ENCODE measurements at regions not wholly inside any gene's neighbourhood (a gene's known extent, or its start where the extent isn't known, plus 50 kb on each side); places are given as distances from the start of the nearest gene placed in this dataset.

GRCh38 chr2:19598971-19599370, 240.5 kb upstream of the OSR1 start:
- no peak for ATAC-seq (ENCODE audit: low read depth)
- Histone ChIP-seq H3K4me1 (ENCODE audit: insufficient read depth, poor library complexity, severe bottlenecking) (no peaks in the 10 kb centered on the region), H3K27me3 (ENCODE audit: insufficient read depth, poor library complexity, severe bottlenecking) (no peaks in the 10 kb centered on the region), H3K36me3 (ENCODE audit: low read depth) (no peaks in the 10 kb centered on the region), H3K4me3 (ENCODE audit: severe bottlenecking) (no peak overlapping the region), H3K27ac (ENCODE audit: poor library complexity, severe bottlenecking) (no peak overlapping the region), H3K9me3 (ENCODE audit: severe bottlenecking) (no peaks in the 10 kb centered on the region)
- TF ChIP-seq CTCF (IDR thresholded peaks at IDR 0.05; ENCODE audit: poor library complexity, severe bottlenecking) = no peak
- no peak for DNase-seq (ENCODE audit: low spot score)

- Histone ChIP-seq H3K27ac (ENCODE audit: poor library complexity, severe bottlenecking) (no peak overlapping the region), H3K4me3 (ENCODE audit: severe bottlenecking) (no peak overlapping the region), H3K4me1 (ENCODE audit: insufficient read depth, poor library complexity, severe bottlenecking) (no peaks in the 10 kb centered on the region), H3K27me3 (ENCODE audit: insufficient read depth, poor library complexity, severe bottlenecking) (no peaks in the 10 kb centered on the region), H3K36me3 (ENCODE audit: low read depth) (no peaks in the 10 kb centered on the region), H3K9me3 (ENCODE audit: severe bottlenecking) (no peaks in the 10 kb centered on the region)
- DNase-seq (ENCODE audit: low spot score) (no peak), ATAC-seq (ENCODE audit: low read depth) (no peak)
- no peak for TF ChIP-seq CTCF (IDR thresholded peaks at IDR 0.05; ENCODE audit: poor library complexity, severe bottlenecking)
These were observed 233.8 kb upstream of the OSR1 start for GRCh38 chr2:19592197-19592596.

- TF ChIP-seq CTCF (IDR thresholded peaks at IDR 0.05; ENCODE audit: poor library complexity, severe bottlenecking) = no peak
- Histone ChIP-seq H3K27ac (ENCODE audit: poor library complexity, severe bottlenecking) (no peak overlapping the region), H3K4me1 (ENCODE audit: insufficient read depth, poor library complexity, severe bottlenecking) (no peaks in the 10 kb centered on the region), H3K9me3 (ENCODE audit: severe bottlenecking) (no peaks in the 10 kb centered on the region), H3K4me3 (ENCODE audit: severe bottlenecking) (no peak overlapping the region), H3K36me3 (ENCODE audit: low read depth) (no peaks in the 10 kb centered on the region), H3K27me3 (ENCODE audit: insufficient read depth, poor library complexity, severe bottlenecking) (no peaks in the 10 kb centered on the region)
- DNase-seq (ENCODE audit: low spot score) = no peak
- no peak for ATAC-seq (ENCODE audit: low read depth)
These were observed 231.4 kb upstream of the OSR1 start for GRCh38 chr2:19589791-19590190.

- TF ChIP-seq CTCF (IDR thresholded peaks at IDR 0.05; ENCODE audit: poor library complexity, severe bottlenecking) = no peak
These were observed 222.4 kb upstream of the OSR1 start for GRCh38 chr2:19580830-19581229.

GRCh38 chr2:19580264-19580663, 221.8 kb upstream of the OSR1 start:
- Histone ChIP-seq H3K27me3 (ENCODE audit: insufficient read depth, poor library complexity, severe bottlenecking) (no peaks in the 10 kb centered on the region), H3K27ac (ENCODE audit: poor library complexity, severe bottlenecking) (peak overlapping the region; percentile 0), H3K9me3 (ENCODE audit: severe bottlenecking) (no peaks in the 10 kb centered on the region), H3K36me3 (ENCODE audit: low read depth) (no peaks in the 10 kb centered on the region), H3K4me1 (ENCODE audit: insufficient read depth, poor library complexity, severe bottlenecking) (peaks cover 32% of the 10 kb centered on the region), H3K4me3 (ENCODE audit: severe bottlenecking) (no peak overlapping the region)
- ATAC-seq (ENCODE audit: low read depth) = no peak
- DNase-seq (ENCODE audit: low spot score) = no peak
- TF ChIP-seq CTCF (IDR thresholded peaks at IDR 0.05; ENCODE audit: poor library complexity, severe bottlenecking) = no peak

More at GRCh38 chr2:19580830-19581229, 222.4 kb upstream of the OSR1 start:
- no peak for DNase-seq (ENCODE audit: low spot score)
- Histone ChIP-seq H3K27me3 (ENCODE audit: insufficient read depth, poor library complexity, severe bottlenecking) (no peaks in the 10 kb centered on the region), H3K27ac (ENCODE audit: poor library complexity, severe bottlenecking) (no peak overlapping the region), H3K4me1 (ENCODE audit: insufficient read depth, poor library complexity, severe bottlenecking) (peaks cover 26% of the 10 kb centered on the region), H3K9me3 (ENCODE audit: severe bottlenecking) (no peaks in the 10 kb centered on the region), H3K4me3 (ENCODE audit: severe bottlenecking) (no peak overlapping the region), H3K36me3 (ENCODE audit: low read depth) (no peaks in the 10 kb centered on the region)
- no peak for ATAC-seq (ENCODE audit: low read depth)

All from RWPE2 (cell line).